ENCODE measurements at regions not wholly inside any gene's neighbourhood (a gene's known extent, or its start where the extent isn't known, plus 50 kb on each side); places are given as distances from the start of the nearest gene placed in this dataset.
"Not testable (repeated sequence)": the region's sequence is repeated elsewhere in the genome, so short reads cannot be mapped to it uniquely, and the experiment has no call there.

GRCh38 chr6:115485400-115485799 lies 575.3 kb downstream of the FRK start:
- intact Hi-C loops (cut with DNase I), result no loop called here
- DNase-seq (ENCODE audit: low spot score), result no peak

GRCh38 chr6:115480543-115480942 lies 580.1 kb downstream of the FRK start:
- DNase-seq (ENCODE audit: low spot score); intact Hi-C loops (cut with DNase I): not testable (repeated sequence)

DNA sequence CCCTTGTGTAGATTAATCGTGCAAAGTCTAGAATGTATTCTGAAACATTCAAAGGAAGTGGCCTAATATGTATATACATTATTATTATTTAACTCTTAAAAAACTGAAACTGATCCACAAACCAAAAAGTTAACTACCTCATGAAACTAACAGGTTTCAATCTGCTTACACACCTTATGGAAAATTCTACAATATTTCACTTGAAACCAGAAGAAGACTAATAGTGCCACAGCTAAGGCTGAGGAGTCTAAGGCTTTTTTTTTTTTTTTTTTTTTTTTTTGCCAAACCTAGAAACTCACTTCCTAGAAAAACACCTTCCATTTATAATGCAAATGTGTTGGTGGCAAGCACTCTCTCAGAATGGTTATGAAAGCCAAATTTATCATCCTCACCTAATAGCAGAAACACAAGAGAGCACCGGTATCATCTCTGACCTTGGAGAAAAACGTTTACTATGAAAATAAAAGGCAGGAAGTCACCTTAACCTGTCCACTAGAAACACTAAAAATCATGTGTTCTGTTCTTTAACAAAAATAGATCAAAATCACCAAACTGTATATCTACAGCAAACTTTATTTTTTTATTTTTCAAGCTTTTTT lies 586.1 kb downstream of the FRK start:
- intact Hi-C loops (cut with DNase I), result no loop called here
- no peak for DNase-seq (ENCODE audit: low spot score)

DNA sequence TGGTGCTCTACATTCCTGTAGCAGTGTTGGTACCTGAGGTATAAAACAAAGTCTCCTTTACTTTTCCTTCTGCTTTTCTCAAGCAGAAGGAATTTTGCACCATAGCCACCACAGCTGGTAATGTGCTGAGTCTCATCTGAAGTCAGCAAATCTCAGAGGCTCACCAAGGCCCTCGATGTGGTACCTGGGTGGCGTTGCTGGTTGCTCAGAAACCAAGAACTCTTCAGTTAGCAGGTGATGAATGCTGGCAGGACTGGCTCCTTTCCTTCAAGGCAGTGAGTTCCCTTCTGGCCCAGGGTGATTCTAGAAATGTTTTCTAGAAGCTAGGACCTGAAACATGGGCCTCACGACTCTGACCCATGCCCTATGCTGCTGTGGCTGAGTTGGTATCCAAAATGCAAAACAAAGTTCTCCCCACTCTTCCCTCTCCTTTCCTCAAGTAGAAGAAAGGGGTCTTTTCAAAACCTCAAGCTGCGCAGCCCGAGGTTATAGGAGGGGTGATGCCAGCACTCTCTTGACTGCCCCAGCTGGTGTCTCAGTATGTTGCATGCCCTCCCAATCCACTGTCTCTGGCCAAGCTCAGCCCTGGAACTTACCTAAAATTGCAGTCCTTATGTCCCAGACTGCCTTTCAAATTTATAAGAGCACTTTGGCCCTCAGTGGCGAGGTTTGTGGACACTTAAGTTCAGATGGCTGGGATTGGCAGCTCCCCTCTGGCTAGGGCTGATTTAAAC lies 592.3 kb downstream of the FRK start:
- DNase-seq (ENCODE audit: low spot score), result no peak
- intact Hi-C loops (cut with DNase I), result no loop called here

- DNase-seq (ENCODE audit: low spot score), result no peak
- intact Hi-C loops (cut with DNase I), result no loop called here
These were observed 593.0 kb downstream of the FRK start for GRCh38 chr6:115467726-115468125.

DNA sequence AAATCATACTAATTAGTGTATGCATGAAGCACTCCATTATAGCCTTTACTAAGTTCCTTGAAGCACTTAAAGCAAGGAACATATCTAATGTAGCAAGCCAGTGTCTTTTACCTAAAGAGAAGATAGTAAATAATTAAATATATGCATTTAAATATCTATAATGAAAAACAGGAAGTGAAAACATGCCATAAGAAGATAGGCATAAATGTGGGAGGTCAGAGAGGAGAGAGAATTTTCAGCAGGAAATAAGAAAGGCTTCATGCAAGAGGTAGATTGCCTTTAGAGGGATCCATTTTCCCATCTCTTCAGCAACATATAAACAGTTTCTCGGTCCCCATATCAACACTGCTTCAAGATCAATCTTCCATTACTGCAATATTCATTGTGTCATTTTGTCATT lies 599.8 kb downstream of the FRK start:
- intact Hi-C loops (cut with DNase I), result no loop called here
- no peak for DNase-seq (ENCODE audit: low spot score)

DNA sequence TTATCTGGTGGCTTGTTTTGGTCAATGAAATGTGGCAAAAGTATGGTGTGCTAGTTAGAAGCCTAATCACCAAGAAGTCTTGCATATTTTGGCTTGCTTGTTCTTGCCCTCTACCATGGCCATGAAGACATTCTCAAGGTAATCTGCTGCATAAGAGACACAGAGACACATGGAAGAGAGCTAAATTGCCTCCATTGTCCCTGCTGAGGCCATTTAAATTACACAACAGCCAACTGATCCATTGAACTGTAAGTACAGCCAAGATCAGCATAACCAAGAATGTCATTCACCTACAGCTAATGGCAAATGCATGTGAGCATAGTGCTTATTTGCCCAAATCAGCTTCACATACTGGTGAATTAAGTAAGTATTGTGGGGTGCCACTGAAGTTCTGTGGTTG lies 603.8 kb downstream of the FRK start:
- no peak for DNase-seq (ENCODE audit: low spot score)
- intact Hi-C loops (cut with DNase I), result no loop called here

GRCh38 chr6:115443825-115444478 lies 616.7 kb downstream of the FRK start:
- intact Hi-C loops (cut with DNase I), result no loop called here

GRCh38 chr6:115442323-115442722 lies 618.4 kb downstream of the FRK start:
- no peak for DNase-seq (ENCODE audit: low spot score)
- intact Hi-C loops (cut with DNase I), result no loop called here

More at GRCh38 chr6:115443825-115444478, 616.7 kb downstream of the FRK start:
- no peak for DNase-seq (ENCODE audit: low spot score)

DNA sequence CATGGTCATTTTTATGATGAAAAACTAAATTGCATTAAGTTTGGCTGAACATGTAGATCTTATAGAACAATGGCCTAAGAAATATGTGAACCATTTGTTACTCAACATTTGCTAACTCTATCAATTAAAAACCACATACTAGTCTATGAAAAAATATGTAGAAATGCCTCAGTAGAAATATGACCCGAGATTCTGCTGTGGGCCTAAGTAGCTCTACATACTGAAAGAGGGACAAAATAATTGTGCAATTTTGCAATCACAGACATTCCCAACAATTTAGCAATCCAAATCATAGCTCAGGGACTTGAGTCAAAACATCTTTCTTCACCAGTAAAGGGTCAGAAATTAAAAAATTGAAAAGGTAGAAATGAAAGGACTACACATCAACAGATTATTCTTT lies 619.0 kb downstream of the FRK start:
- no peak for DNase-seq (ENCODE audit: low spot score)
- intact Hi-C loops (cut with DNase I), result no loop called here

GRCh38 chr6:115415378-115415777 lies 645.3 kb downstream of the FRK start:
- DNase-seq (ENCODE audit: low spot score), result no peak
- intact Hi-C loops (cut with DNase I), result no loop called here

- DNase-seq (ENCODE audit: low spot score); intact Hi-C loops (cut with DNase I): not testable (repeated sequence)
These were observed 645.8 kb downstream of the FRK start for GRCh38 chr6:115414916-115415315.

DNA sequence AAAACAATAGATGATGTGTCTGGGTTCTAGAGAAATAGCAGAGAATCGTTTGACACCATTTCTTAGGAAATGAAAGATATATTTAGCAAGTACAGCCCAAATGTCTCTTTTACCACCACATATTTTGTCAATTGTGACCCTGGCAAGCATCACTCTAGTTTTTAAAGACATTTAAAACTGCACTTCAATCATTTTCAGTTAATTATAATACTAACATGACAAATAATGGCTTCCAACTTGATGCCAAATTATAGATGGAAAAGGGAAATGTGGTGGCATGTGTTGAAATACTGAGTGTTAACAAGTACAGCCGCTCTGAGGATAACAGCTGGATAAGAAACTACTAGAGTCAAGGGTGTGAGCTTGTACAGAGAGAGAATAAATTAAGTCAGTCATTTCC lies 648.9 kb downstream of the FRK start:
- intact Hi-C loops (cut with DNase I), result no loop called here
- DNase-seq (ENCODE audit: low spot score), result no peak

DNA sequence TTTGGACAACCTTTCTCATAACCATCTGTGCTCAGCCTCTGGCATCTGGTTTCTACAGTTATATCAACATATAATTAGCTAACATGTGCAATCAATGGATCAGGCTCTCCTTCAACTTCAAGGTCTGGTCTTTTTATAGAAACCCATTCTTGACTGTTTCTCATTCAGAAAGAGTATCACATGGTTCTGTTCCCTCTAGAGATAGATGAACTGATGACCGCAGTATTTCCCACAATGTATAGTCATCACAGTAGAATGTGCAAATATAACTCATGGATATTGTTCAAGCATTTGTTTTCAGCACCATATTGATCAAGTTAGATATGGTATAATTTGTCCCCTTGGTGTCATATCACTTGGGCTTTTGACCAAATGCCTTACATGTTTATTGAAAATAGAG lies 656.2 kb downstream of the FRK start:
- no peak for DNase-seq (ENCODE audit: low spot score)
- intact Hi-C loops (cut with DNase I), result no loop called here

GRCh38 chr6:115398607-115399006 lies 662.1 kb downstream of the FRK start:
- no peak for DNase-seq (ENCODE audit: low spot score)

GRCh38 chr6:115396112-115396906 lies 664.4 kb downstream of the FRK start:
- DNase-seq (ENCODE audit: low spot score), result no peak
- intact Hi-C loops (cut with DNase I), result no loop called here

More at GRCh38 chr6:115398607-115399006, 662.1 kb downstream of the FRK start:
- intact Hi-C loops (cut with DNase I), result no loop called here

GRCh38 chr6:115393821-115394220 lies 666.9 kb downstream of the FRK start:
- no peak for DNase-seq (ENCODE audit: low spot score)

DNA sequence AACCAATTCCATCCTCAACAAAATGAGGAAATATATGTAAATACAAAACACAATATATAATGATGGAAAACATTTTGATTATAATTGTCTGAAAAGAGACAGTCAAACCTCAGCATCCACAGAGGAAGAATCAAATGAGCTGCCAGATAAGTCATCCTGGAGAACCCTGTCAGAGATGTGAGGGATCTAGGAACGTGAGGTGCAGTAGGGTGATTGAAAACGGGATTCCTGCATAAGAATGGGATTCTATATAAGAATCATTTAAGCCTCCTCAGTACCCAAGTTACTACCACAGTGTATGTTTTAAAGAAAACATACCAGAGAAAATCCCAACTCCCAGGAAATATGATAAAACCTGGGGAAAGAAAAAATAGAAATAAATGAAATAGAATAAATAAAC lies 690.5 kb downstream of the FRK start:
- no peak for DNase-seq (ENCODE audit: low spot score)
- intact Hi-C loops (cut with DNase I), result no loop called here

More at GRCh38 chr6:115393821-115394220, 666.9 kb downstream of the FRK start:
- intact Hi-C loops (cut with DNase I), result no loop called here

GRCh38 chr6:115365783-115366182 lies 694.9 kb downstream of the FRK start:
- intact Hi-C loops (cut with DNase I), result no loop called here
- no peak for DNase-seq (ENCODE audit: low spot score)

DNA sequence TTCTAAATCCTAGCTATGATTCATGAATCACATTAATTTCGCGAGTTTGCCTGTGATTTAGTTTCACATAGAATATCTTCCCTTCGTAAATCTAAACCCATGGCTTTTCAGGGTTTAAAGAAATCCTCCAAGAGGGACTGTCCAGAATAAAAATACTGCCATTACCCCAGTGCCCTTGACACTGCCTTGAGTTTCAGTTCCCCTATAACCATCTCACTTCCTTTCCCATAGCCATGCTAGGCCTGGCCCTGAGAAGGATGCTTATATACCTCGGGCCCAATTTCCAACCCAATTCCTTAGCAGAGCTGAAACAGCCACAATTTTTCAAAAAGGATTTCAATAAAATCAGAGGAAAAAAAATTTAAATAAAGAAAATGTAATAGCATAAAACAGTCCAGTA lies 697.3 kb downstream of the FRK start:
- DNase-seq (ENCODE audit: low spot score), result no peak
- intact Hi-C loops (cut with DNase I), result no loop called here
